Right lobe of liver (tissue), 6 donors: ENCODE measurements at regions not wholly inside any gene's neighbourhood (a gene's known extent, or its start where the extent isn't known, plus 50 kb on each side); places are given as distances from the start of the nearest gene placed in this dataset.
A peak's percentile ranks its signal among the peaks of the same experiment; 100 is the strongest.

Experiments
- ATAC-seq, 4 donors: fragments of 200-7000 bp; cut with Tn5 transposase; one replicate each; pipeline ENCODE4 v1.9.1; 2020; ENCODE audit warnings: mild to moderate bottlenecking in 4 of 4, moderate library complexity in 4 of 4
- DNase-seq, 3 donors: peaks; one replicate each; pipeline ENCODE4 v3.0.0-alpha.2; 2020
- H3K27ac ChIP-seq, 3 donors: fragments of 200-600 bp; one replicate each; pipeline ENCODE4 v1.8.0; 2022
- H3K27me3 ChIP-seq, 2 donors: fragments of 200-600 bp; one replicate each; pipeline ENCODE4 v1.8.0; 2022
- H3K36me3 ChIP-seq, 4 donors: fragments of 200-600 bp; sonication (generic) in 1 of 4; one replicate each; pipeline versions ENCODE4 v1.5.1 to v1.8.0; 2017 to 2022; ENCODE audit warnings: control low read depth in 1 of 4
- H3K4me1 ChIP-seq, 4 donors: fragments of 200-600 bp; sonication (generic) in 1 of 4; one replicate each; pipeline versions ENCODE4 v1.5.1 to v1.8.0; 2017 to 2022; ENCODE audit warnings: control low read depth in 1 of 4
- H3K4me3 ChIP-seq, 3 donors: fragments of 200-600 bp; one replicate each; pipeline ENCODE4 v1.8.0; 2022
- H3K9me3 ChIP-seq, 4 donors: fragments of 200-600 bp; sonication (generic) in 1 of 4; one replicate each; pipeline versions ENCODE4 v1.5.1 to v1.8.0; 2017 to 2022; ENCODE audit warnings: control low read depth in 1 of 4
- CTCF ChIP-seq, 4 donors: fragments of 200-600 bp in 3 of 4; fragments of 450-650 bp in 1 of 4; IDR thresholded peaks; one replicate each; pipeline versions ENCODE4 v1.5.1 to v1.8.0; 2016 to 2022; ENCODE audit warnings: antibody characterized with exemption in 4 of 4, mild to moderate bottlenecking in 2 of 4
- POLR2A ChIP-seq: fragments of 450-650 bp; IDR thresholded peaks from one replicate; pipeline ENCODE4 v1.6.1; 2017; ENCODE audit warnings: antibody characterized with exemption, mild to moderate bottlenecking
- intact Hi-C, 2 donors: fragments of 100-400 bp; cut with DNase I; formaldehyde crosslinking; loops; one replicate each; pipeline versions ENCODE4 v1.11.2 to v1.14.1; 2022
- donor health status: DM: no; HTN: yes; CAD: no.
- donor health status: DM: no; HTN: no; CAD: no.
- donor health status: DM: no; HTN: no; CAD: no.
- donor health status: DM: no; HTN: yes; CAD: no.
- donor health status: DM: no; HTN: yes; CAD: no.

GRCh38 chr11:18994860-18995259 lies 55.6 kb upstream of the MRGPRX1 start:
- no peak for TF ChIP-seq POLR2A
- TF ChIP-seq CTCF (IDR thresholded peaks at IDR 0.05) = no peak
- no peak overlapping the region for H3K4me3 ChIP-seq
- intact Hi-C loops = no loop called here
- H3K4me1 ChIP-seq = peaks cover 0 to 5% (median 0%) of the 10 kb centered on the region in 4 donors
- no peaks in the 10 kb centered on the region for H3K9me3 ChIP-seq
- DNase-seq = no peak
- no peaks in the 10 kb centered on the region for H3K36me3 ChIP-seq
- no peak overlapping the region for H3K27ac ChIP-seq
- ATAC-seq = peak; percentile 54 to 83 (median 63)
- no peaks in the 10 kb centered on the region for H3K27me3 ChIP-seq
